ENCODE measurements at regions not wholly inside any gene's neighbourhood (a gene's known extent, or its start where the extent isn't known, plus 50 kb on each side); places are given as distances from the start of the nearest gene placed in this dataset.

DNA sequence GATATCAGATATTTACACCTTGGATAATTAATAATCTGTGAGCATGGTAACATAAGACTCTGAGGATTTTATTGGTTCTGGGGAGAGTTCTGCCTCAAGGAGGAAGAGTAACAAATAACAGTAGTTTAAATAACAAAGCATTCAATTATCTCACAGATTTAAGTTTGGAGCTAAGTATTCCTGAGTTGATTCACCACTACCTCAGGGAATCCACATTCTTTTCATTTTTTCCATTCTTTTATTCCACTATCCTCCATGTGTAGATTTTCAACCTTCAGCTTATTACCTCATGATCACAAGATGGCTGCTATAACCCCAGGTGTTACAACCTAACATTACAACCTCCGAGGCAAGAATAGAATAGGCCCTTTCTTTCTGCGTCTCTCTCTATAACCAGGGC is 252.2 kb upstream of the TOX3 start:
- no peak for ATAC-seq
- Histone ChIP-seq H3K9ac (ENCODE audit: insufficient read depth in 1 of 2, low read depth in 2 of 2, low read length in 2 of 2) (no peak overlapping the region), H3K9me1 (ENCODE audit: control insufficient read depth, insufficient read depth, low read length) (no peaks in the 10 kb centered on the region), H4K20me1 (replicated peaks; ENCODE audit: control insufficient read depth, insufficient read depth, low read length) (no peaks in the 10 kb centered on the region), H3K27me3 (ENCODE audit: control insufficient read depth in 2 of 2, insufficient read depth in 2 of 2, low read length in 2 of 2) (no peaks in the 10 kb centered on the region), H3K79me2 (ENCODE audit: control insufficient read depth, insufficient read depth, low read length) (no peaks in the 10 kb centered on the region), H3K27ac (ENCODE audit: extremely low read depth, low read depth, low read length) (no peak overlapping the region), H3K4me1 (replicated peaks in 1 of 2; ENCODE audit: control insufficient read depth in 2 of 2, insufficient read depth in 2 of 2, low read length in 2 of 2) (no peaks in the 10 kb centered on the region), H2AFZ (ENCODE audit: low read depth, low read length) (no peak overlapping the region), H3K36me3 (ENCODE audit: control insufficient read depth, insufficient read depth, low read length) (no peaks in the 10 kb centered on the region), H3K4me2 (ENCODE audit: insufficient read depth, low read length) (no peak overlapping the region), H3K4me3 (no peak overlapping the region), H3K9me3 (replicated peaks; ENCODE audit: control insufficient read depth, insufficient read depth, low read depth, low read length) (no peaks in the 10 kb centered on the region; the same call in 1 of the 2 replicates)
- FAIRE-seq, result no peak
- in situ Hi-C loops (cut with MboI) (no loop called here), intact Hi-C loops (cut with micrococcal nuclease) (no loop called here)
- ChIA-PET CTCF (ENCODE audit: low intra/inter-chr PET ratio) (no interaction called here), POLR2A (no interaction called here)
- DNase-seq (ENCODE audit: extremely low read depth in 1 of 4, low spot score in 3 of 4), result no peak
- WGBS (ENCODE audit: insufficient coverage, low coverage, missing lambda C conversion rate), result 0% methylated on average over 2 of the region's 2 CpGs
- no peak for TF ChIP-seq POLR2AphosphoS2 (IDR thresholded peaks at IDR 0.05; ENCODE audit: low read length)
- no peak for TF ChIP-seq KAT7 (CRISPR knock-in tag; IDR thresholded peaks at IDR 0.05; ENCODE audit: borderline replicate concordance)
- no peak for TF ChIP-seq ZNF445 (CRISPR knock-in tag; IDR thresholded peaks at IDR 0.05; ENCODE audit: low read depth)
- TF ChIP-seq PHF21A (IDR thresholded peaks at IDR 0.05; ENCODE audit: borderline replicate concordance, low read depth), result no peak
- no peak for TF ChIP-seq ZNF253 (CRISPR knock-in tag; conservative IDR thresholded peaks at IDR 0.05)
- TF ChIP-seq TAL1 (IDR thresholded peaks at IDR 0.05), result no peak
- TF ChIP-seq DIDO1 (tag; IDR thresholded peaks at IDR 0.05; ENCODE audit: low read depth), result no peak
- TF ChIP-seq CREBBP (IDR thresholded peaks at IDR 0.05; ENCODE audit: low read depth, low read length), result no peak
- TF ChIP-seq, protein P1, sequence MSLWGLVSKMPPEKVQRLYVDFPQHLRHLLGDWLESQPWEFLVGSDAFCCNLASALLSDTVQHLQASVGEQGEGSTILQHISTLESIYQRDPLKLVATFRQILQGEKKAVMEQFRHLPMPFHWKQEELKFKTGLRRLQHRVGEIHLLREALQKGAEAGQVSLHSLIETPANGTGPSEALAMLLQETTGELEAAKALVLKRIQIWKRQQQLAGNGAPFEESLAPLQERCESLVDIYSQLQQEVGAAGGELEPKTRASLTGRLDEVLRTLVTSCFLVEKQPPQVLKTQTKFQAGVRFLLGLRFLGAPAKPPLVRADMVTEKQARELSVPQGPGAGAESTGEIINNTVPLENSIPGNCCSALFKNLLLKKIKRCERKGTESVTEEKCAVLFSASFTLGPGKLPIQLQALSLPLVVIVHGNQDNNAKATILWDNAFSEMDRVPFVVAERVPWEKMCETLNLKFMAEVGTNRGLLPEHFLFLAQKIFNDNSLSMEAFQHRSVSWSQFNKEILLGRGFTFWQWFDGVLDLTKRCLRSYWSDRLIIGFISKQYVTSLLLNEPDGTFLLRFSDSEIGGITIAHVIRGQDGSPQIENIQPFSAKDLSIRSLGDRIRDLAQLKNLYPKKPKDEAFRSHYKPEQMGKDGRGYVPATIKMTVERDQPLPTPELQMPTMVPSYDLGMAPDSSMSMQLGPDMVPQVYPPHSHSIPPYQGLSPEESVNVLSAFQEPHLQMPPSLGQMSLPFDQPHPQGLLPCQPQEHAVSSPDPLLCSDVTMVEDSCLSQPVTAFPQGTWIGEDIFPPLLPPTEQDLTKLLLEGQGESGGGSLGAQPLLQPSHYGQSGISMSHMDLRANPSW (CRISPR knock-in tag; IDR thresholded peaks at IDR 0.05), result no peak
- no peak for TF ChIP-seq ZNF165 (CRISPR knock-in tag; IDR thresholded peaks at IDR 0.05; ENCODE audit: borderline replicate concordance)
- TF ChIP-seq TAF15 (IDR thresholded peaks at IDR 0.05; ENCODE audit: low read depth, low read length), result no peak
- TF ChIP-seq IFI16 (CRISPR knock-in tag; IDR thresholded peaks at IDR 0.05), result no peak
- TF ChIP-seq, protein P2, sequence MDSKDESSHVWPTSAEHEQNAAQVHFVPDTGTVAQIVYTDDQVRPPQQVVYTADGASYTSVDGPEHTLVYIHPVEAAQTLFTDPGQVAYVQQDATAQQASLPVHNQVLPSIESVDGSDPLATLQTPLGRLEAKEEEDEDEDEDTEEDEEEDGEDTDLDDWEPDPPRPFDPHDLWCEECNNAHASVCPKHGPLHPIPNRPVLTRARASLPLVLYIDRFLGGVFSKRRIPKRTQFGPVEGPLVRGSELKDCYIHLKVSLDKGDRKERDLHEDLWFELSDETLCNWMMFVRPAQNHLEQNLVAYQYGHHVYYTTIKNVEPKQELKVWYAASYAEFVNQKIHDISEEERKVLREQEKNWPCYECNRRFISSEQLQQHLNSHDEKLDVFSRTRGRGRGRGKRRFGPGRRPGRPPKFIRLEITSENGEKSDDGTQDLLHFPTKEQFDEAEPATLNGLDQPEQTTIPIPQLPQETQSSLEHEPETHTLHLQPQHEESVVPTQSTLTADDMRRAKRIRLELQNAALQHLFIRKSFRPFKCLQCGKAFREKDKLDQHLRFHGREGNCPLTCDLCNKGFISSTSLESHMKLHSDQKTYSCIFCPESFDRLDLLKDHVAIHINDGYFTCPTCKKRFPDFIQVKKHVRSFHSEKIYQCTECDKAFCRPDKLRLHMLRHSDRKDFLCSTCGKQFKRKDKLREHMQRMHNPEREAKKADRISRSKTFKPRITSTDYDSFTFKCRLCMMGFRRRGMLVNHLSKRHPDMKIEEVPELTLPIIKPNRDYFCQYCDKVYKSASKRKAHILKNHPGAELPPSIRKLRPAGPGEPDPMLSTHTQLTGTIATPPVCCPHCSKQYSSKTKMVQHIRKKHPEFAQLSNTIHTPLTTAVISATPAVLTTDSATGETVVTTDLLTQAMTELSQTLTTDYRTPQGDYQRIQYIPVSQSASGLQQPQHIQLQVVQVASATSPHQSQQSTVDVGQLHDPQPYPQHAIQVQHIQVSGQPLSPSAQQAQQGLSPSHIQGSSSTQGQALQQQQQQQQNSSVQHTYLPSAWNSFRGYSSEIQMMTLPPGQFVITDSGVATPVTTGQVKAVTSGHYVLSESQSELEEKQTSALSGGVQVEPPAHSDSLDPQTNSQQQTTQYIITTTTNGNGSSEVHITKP (IDR thresholded peaks at IDR 0.05; ENCODE audit: partially characterized antibody), result no peak
- no TSS peak for BruUV-seq (replicated peaks)
